NCI-H2196 (cell line): ENCODE measurements at regions not wholly inside any gene's neighbourhood (a gene's known extent, or its start where the extent isn't known, plus 50 kb on each side); places are given as distances from the start of the nearest gene placed in this dataset.

Source experiments
- DNase-seq: peaks from one replicate; lab custom pipeline; 2025; ENCODE audit not compliant: unreplicated experiment; lab: John Stamatoyannopoulos, UW

DNA sequence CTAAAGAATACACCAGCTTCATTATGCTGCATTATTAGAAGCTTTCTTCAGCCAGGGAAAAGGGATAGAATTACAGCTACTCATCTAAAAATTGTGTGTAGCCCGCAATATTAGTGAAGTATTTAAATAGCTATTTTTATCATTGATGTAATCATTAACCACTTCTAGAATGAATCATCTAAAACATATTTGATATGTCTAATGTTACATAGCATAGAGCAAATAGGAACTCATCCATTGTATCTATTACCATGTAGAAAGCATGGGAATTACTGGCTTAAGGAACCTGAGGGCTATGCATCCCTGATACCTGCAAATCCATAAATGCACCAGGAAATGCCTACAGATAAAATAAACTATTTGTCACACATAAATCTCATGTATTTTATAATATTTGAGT lies 54.5 kb upstream of the VGLL3 start:
- DNase-seq, result no peak

DNA sequence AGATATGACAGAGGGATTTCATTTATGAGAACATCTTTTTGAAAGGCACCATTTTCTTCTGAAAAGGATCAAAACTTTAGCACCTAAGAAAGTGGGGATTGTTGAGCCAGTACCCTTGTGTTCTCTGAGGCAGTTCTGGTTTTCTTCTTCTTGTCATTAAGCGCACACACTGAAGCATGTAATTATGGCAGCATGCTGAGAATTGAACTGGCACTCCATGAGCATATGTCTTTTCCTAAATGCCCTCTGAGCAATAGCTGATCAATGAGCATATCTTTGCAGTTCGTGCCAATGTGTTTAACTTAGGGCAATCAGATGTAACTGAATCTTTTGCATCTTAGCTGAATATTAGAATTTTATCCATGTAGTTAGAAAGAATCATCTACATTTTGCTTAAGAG lies 53.9 kb upstream of the VGLL3 start:
- DNase-seq, result no peak

DNA sequence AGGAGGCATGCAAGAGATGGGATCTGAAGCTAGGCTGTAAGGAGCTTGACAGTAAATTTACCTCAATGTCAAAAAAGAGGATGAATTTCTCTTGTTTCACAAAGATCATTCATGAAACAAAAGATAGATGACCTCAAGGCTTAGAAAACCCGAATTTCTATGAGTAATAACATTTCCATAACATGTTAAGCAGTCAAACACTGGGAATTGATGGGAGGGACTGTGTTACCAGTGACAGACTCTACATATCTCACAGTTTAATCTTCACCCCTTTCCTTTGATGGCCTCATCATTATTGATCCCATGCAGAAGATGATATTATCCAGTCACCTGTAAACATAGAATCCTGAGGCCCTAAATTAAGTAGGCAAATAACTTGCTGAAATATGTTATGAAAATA lies 53.5 kb upstream of the VGLL3 start:
- DNase-seq, result no peak

DNA sequence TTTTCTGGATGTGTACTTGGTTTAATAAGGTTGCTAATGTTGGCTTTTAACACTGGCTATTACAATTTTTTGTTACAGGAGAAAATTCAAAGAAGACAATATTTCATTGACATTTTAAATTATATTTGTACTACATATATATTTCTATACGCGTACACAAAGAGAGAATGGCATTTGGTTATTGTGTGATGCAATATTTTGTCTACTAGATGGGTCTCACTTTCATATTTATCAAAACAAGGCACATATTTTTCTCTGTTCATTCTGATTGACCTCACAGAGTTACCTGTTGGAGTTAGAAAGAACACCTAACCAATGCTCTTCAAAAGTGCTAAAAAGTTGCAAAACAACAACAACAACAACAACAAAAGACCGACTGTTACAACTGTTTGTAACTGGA lies 50.2 kb upstream of the VGLL3 start:
- no peak for DNase-seq
